PC-9 (cell line): ENCODE measurements at regions not wholly inside any gene's neighbourhood (a gene's known extent, or its start where the extent isn't known, plus 50 kb on each side); places are given as distances from the start of the nearest gene placed in this dataset.

Experiments
- EZH2 ChIP-seq: fragments of 200-600 bp; sonication (generic); IDR thresholded peaks from 2 replicates; pipeline ENCODE4 v1.8.0; 2017; ENCODE audit warnings: antibody characterized with exemption, low read depth
- TF ChIP-seq, protein P1 (sequence below): fragments of 200-600 bp; sonication (generic); conservative IDR thresholded peaks from 2 replicates; pipeline ENCODE4 v1.6.1; 2017; ENCODE audit warnings: mixed run types, antibody characterized with exemption, mild to moderate bottlenecking, moderate library complexity

DNA sequence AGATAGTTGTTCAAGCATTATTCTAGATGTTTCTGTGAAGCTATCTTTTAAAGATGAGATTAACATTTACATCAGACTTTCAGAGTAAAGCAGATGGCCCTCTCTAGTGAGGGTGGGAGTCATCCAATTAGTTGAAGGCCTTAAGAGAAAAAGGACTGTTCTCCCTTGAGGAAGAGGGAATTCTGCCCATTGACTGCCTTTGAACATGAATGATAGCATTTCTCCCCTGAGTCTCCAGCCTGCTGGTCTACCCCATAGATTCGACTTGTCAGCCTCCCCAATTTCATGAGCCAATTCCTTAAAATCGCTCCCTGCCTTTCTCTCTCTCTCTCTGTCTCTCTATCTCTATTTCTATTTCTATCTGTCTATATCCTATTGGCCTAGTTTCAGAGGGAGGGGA, 115.5 kb downstream of the EBLN2 start:
- TF ChIP-seq, protein P1, sequence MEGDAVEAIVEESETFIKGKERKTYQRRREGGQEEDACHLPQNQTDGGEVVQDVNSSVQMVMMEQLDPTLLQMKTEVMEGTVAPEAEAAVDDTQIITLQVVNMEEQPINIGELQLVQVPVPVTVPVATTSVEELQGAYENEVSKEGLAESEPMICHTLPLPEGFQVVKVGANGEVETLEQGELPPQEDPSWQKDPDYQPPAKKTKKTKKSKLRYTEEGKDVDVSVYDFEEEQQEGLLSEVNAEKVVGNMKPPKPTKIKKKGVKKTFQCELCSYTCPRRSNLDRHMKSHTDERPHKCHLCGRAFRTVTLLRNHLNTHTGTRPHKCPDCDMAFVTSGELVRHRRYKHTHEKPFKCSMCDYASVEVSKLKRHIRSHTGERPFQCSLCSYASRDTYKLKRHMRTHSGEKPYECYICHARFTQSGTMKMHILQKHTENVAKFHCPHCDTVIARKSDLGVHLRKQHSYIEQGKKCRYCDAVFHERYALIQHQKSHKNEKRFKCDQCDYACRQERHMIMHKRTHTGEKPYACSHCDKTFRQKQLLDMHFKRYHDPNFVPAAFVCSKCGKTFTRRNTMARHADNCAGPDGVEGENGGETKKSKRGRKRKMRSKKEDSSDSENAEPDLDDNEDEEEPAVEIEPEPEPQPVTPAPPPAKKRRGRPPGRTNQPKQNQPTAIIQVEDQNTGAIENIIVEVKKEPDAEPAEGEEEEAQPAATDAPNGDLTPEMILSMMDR: no peak
- no peak for TF ChIP-seq EZH2
